Endodermal cell (in vitro differentiated cells): ENCODE measurements at regions not wholly inside any gene's neighbourhood (a gene's known extent, or its start where the extent isn't known, plus 50 kb on each side); places are given as distances from the start of the nearest gene placed in this dataset.

ENCODE experiments used
- DNase-seq: peaks from one replicate; pipeline ENCODE4 v3.0.0-alpha.2; 2017
- H3K27ac ChIP-seq: 2 replicates; pipeline ENCODE4 v1.5.1; 2013; ENCODE audit warnings: mild to moderate bottlenecking, low read depth, low read length, moderate library complexity
- H3K27me3 ChIP-seq: 2 replicates; pipeline ENCODE4 v1.6.1; 2013; ENCODE audit warnings: mild to moderate bottlenecking, low read length, moderate library complexity; ENCODE audit not compliant: insufficient read depth, control insufficient read depth, poor library complexity, severe bottlenecking
- H3K36me3 ChIP-seq: 2 replicates; pipeline ENCODE4 v1.7.0; 2013; ENCODE audit warnings: mild to moderate bottlenecking, low read length, moderate library complexity; ENCODE audit not compliant: control insufficient read depth, insufficient read depth
- H3K4me1 ChIP-seq: one replicate; pipeline ENCODE4 v1.7.0; 2013; ENCODE audit warnings: low read length; ENCODE audit not compliant: control insufficient read depth, insufficient read depth
- H3K4me3 ChIP-seq: 2 replicates; pipeline ENCODE4 v1.5.1; 2013; ENCODE audit warnings: mild to moderate bottlenecking, low read length, moderate library complexity
- H3K9ac ChIP-seq: 2 replicates; pipeline ENCODE4 v1.6.1; 2013; ENCODE audit warnings: mild to moderate bottlenecking, low read length, moderate library complexity; ENCODE audit not compliant: poor library complexity, severe bottlenecking; ENCODE audit errors: extremely low read depth
- H3K9me3 ChIP-seq: 2 replicates; pipeline ENCODE4 v1.6.1; 2013; ENCODE audit warnings: mild to moderate bottlenecking, low read length, moderate library complexity; ENCODE audit not compliant: control insufficient read depth
- H3K27ac Mint-ChIP-seq: 2 replicates; pipeline ENCODE4 v1.8.0; 2020; ENCODE audit warnings: mixed read lengths
- H3K27me3 Mint-ChIP-seq: 2 replicates; pipeline ENCODE4 v1.8.0; 2021; ENCODE audit warnings: mild to moderate bottlenecking, mixed read lengths; ENCODE audit not compliant: insufficient read depth
- H3K36me3 Mint-ChIP-seq: 2 replicates; pipeline ENCODE4 v1.8.0; 2020; ENCODE audit warnings: low read depth, mixed read lengths
- H3K4me1 Mint-ChIP-seq: 2 replicates; pipeline ENCODE4 v1.8.0; 2020; ENCODE audit warnings: mixed read lengths
- H3K4me3 Mint-ChIP-seq: 2 replicates; pipeline ENCODE4 v1.8.0; 2020; ENCODE audit warnings: mild to moderate bottlenecking, moderate library complexity, mixed read lengths
- H3K9me3 Mint-ChIP-seq: 2 replicates; pipeline ENCODE4 v1.8.0; 2020; ENCODE audit warnings: mild to moderate bottlenecking, mixed read lengths
- CTCF ChIP-seq: fragments of 200-600 bp; sonication (generic); conservative IDR thresholded peaks from 2 replicates; pipeline ENCODE4 v1.5.0; 2021; ENCODE audit warnings: antibody characterized with exemption, mild to moderate bottlenecking
- WGBS, 2 experiments: methylation state at CpG; one replicate each; pipeline versions ENCODE4 v1.1.5 to v1.1.7; 2013; ENCODE audit warnings: missing lambda C conversion rate in 2 of 2, mixed read lengths in 1 of 2; ENCODE audit not compliant: insufficient coverage in 1 of 2, insufficient read length in 1 of 2; 5-methylcytosine and 5-hydroxymethylcytosine counted together

GRCh38 chr2:128835974-128836373 lies 517.3 kb upstream of the HS6ST1 start:
- peaks cover 3% of the 10 kb centered on the region for H3K4me1 ChIP-seq
- H3K27ac Mint-ChIP-seq = no peak overlapping the region
- H3K4me3 Mint-ChIP-seq = no peak overlapping the region
- H3K27ac ChIP-seq = no peak overlapping the region
- peaks cover 12% of the 10 kb centered on the region for H3K4me1 Mint-ChIP-seq
- H3K9me3 ChIP-seq = peaks cover 14% of the 10 kb centered on the region
- H3K27me3 Mint-ChIP-seq = no peaks in the 10 kb centered on the region
- peaks cover 11% of the 10 kb centered on the region for H3K9me3 Mint-ChIP-seq
- no peak overlapping the region for H3K4me3 ChIP-seq
- no peak overlapping the region for H3K9ac ChIP-seq
- no peak for TF ChIP-seq CTCF
- H3K36me3 ChIP-seq = no peaks in the 10 kb centered on the region
- DNase-seq = no peak
- 97% methylated on average over 5 to 6 of the region's 6 CpGs for WGBS, 2 experiments
- no peaks in the 10 kb centered on the region for H3K27me3 ChIP-seq
- no peaks in the 10 kb centered on the region for H3K36me3 Mint-ChIP-seq

DNA sequence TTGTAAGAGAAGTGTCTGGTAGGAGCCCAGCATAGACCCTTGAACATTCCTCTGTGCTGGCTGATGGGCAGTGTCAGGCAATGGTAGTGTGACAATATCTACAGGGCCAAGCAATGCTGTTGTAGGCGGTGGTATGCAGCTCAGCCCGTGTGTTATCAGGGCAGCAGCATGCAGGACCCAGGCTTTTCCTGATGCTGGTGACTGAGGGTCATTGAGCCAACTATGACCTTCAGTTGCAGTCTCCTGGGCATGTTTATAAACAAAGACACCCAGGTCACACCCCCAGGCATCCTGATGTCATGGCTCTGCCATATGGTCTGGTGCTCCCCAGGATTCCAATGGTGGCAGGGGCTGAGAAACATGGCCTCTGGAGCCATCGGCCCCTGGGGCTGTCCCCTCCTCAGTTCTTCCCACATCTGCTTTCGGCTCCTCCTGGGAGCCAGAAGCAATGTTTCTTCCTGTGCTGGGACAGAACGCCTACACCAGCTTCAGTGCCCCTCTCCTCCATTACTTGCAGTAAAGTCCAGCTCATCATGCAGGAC lies 518.0 kb upstream of the HS6ST1 start:
- peaks cover 7% of the 10 kb centered on the region for H3K9me3 ChIP-seq
- DNase-seq = no peak
- no peak overlapping the region for H3K27ac Mint-ChIP-seq
- H3K9ac ChIP-seq = no peak overlapping the region
- H3K9me3 Mint-ChIP-seq = peaks cover 6% of the 10 kb centered on the region
- no peaks in the 10 kb centered on the region for H3K27me3 Mint-ChIP-seq
- H3K4me3 Mint-ChIP-seq = no peak overlapping the region
- H3K4me1 ChIP-seq = peaks cover 3% of the 10 kb centered on the region
- H3K4me3 ChIP-seq = no peak overlapping the region
- no peak overlapping the region for H3K27ac ChIP-seq
- no peaks in the 10 kb centered on the region for H3K27me3 ChIP-seq
- H3K36me3 Mint-ChIP-seq = no peaks in the 10 kb centered on the region
- WGBS, 2 experiments = 81 to 90% methylated on average over 3 to 5 of the region's 5 CpGs
- H3K4me1 Mint-ChIP-seq = peaks cover 10% of the 10 kb centered on the region
- TF ChIP-seq CTCF = no peak
- H3K36me3 ChIP-seq = no peaks in the 10 kb centered on the region

DNA sequence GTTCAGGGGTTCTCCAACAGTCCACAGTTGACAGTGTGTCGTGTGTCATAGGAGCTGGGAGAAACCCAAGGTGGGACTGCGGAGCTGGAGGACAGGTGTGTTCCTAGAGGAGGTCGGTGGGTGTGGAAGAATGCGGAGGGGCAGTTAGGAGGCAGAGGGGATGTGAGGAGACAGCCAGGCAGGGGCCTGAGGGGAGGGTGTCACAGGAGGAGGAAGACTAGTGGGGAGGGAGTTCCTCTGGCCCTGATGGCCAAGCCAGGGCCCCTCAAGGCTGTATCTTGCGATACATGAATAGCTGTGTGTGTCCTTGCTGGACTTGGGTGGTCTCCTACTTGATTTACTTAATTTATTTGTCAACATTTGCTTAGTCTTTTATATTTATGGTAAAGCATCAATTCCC lies 519.6 kb upstream of the HS6ST1 start:
- Histone ChIP-seq H3K9me3 (no peaks in the 10 kb centered on the region), H3K36me3 (no peaks in the 10 kb centered on the region), H3K27ac (no peak overlapping the region), H3K9ac (no peak overlapping the region), H3K4me1 (no peaks in the 10 kb centered on the region), H3K4me3 (no peak overlapping the region), H3K27me3 (no peaks in the 10 kb centered on the region)
- TF ChIP-seq CTCF = no peak
- Mint-ChIP-seq H3K4me1 (peaks cover 5% of the 10 kb centered on the region), H3K27ac (peak overlapping the region; percentile 15), H3K27me3 (no peaks in the 10 kb centered on the region), H3K36me3 (no peaks in the 10 kb centered on the region), H3K4me3 (no peak overlapping the region), H3K9me3 (no peaks in the 10 kb centered on the region)
- 88 to 96% methylated on average over 3 to 5 of the region's 5 CpGs for WGBS, 2 experiments
- DNase-seq = no peak
